ENCODE measurements at regions not wholly inside any gene's neighbourhood (a gene's known extent, or its start where the extent isn't known, plus 50 kb on each side); places are given as distances from the start of the nearest gene placed in this dataset.
"Not testable (repeated sequence)": the region's sequence is repeated elsewhere in the genome, so short reads cannot be mapped to it uniquely, and the experiment has no call there.

DNA sequence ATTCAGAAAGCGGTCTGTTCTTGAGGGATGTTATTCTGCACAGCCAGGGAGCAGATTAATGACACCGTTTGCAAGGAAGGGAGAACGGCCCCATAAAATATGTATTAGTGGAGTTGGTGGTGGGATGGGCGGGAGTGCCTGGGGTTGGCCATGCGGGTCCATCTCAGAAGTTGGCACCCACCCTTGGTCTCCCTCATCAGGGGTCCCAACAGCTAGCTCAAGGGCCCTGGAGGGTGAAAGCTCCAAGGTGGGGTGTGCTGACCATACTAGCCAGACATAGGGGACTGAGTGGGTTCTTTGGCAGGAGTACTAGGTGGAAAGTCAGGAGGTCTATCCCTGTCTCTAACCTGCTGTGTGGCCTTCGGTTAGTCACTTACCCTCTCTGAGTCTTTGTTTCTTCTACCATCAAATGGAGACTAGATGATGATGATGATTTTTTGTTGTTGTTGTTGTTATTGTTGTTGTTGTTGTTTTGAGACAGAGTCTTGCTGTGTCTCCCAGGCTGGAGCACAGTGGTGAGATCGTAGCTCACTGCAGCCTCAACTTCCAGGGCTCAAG, 83.2 kb upstream of the BRD7 start:
- no peak for FAIRE-seq
- DNase-seq (ENCODE audit: low spot score), result no peak

- DNase-seq (ENCODE audit: low spot score), result no peak
- FAIRE-seq, result no peak
Observed at GRCh38 chr16:50450957-50451356, 82.2 kb upstream of the BRD7 start.

DNA sequence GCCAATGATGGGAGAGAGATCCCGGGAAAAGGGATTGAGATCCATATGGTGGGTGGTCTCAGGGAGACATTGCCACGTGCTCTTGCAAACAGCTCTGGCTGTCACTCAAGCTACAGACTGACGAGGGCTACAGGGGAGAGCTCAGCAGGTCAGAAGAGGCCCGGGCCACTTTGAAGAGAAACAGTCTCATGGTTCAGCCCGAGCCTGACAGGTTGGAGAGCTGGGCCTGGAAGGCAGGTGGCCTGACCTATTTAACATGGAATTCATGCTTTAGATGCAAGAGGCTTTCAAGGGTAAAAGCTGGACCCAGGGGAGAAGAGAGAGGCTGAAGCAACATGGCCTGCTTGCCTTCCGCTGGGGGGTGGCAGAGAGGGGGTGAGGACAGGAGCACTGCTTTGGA, 81.0 kb upstream of the BRD7 start:
- FAIRE-seq, result no peak
- no peak for DNase-seq (ENCODE audit: low spot score)

- FAIRE-seq, result no peak
- no peak for DNase-seq (ENCODE audit: low spot score)
Observed at GRCh38 chr16:50448981-50449380, 80.2 kb upstream of the BRD7 start.

DNA sequence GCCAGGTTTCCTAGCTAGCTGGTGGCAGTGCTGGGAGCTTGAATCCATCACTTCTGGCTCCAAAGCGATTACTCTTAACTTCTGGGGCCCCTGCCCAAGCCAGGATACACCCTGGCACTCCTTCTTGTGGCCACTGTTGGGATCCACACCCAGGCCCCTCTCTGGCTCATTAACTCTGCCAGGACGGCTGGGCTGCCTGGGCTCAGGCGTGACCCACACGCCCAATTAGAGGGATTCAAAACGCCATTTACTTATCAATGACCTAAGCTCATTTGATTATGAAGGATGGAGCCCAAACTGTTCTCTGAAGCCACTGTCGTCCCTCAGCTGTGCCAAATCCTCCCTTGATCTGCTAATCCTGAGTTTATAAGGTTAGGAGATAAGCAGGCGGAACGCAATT, 79.7 kb upstream of the BRD7 start:
- FAIRE-seq, result no peak
- DNase-seq (ENCODE audit: low spot score), result no peak

DNA sequence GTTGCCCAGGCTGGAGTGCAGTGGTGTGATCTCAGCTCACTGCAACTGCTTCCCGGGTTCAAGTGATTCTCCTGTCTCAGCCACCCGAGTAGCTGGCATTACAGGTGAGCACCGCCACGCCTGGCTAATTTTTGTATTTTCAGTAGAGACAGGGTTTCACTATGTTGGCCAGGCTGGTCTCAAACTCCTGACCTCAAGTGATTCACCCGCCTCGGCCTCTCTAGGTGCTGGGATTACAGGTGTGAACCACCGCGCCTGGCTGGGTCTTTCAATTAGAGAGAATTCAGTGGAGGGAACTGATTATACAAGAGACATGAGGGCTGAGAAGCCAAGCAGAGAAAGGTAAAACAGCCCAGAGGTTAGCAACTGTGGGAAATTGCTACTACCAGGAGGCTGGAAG, 78.6 kb upstream of the BRD7 start:
- not testable (repeated sequence) for FAIRE-seq; DNase-seq (ENCODE audit: low spot score)

DNA sequence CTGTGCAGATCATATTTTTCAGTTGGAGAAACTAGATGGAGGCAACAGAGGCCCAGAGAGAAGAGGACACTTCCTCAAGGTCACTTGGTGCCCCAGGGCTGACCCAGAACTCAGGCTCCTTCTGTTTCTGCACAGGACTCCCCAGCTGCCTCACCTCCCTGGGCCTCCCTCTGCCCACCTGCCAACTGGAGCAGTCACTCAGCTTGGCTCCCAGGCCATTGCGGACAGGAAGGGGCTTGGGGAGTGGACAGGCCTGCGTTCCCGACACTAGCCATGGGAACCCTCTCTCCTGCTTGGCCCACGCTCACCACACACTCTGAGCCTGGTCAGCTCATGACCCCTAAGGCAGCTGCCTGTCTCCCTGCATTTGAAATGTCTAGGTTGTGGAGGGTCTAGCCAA, 78.1 kb upstream of the BRD7 start:
- DNase-seq (ENCODE audit: low spot score) (no peak), FAIRE-seq (no peak)

- FAIRE-seq (no peak), DNase-seq (ENCODE audit: low spot score) (no peak)
Observed at GRCh38 chr16:50445621-50446555, 77.1 kb upstream of the BRD7 start.

DNA sequence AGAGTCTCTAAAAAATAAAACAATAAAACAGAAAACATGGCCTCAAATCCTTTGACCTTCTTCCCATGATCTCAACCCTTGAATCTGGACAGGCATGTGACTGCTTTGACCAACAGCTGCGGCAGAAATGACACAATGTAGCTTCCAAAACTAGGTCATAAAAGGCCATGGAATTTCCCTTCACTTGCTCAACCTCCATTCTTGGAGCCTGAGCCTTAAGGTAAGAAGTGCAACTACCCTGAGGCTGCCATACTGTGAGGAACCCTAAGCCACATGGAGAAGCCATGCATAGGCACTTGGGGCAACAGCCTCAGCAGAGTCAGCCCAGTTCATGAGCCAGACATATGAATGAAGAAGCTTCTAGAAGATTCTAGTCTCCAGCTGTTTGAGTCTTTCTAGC, 75.7 kb upstream of the BRD7 start:
- FAIRE-seq, result no peak

DNA sequence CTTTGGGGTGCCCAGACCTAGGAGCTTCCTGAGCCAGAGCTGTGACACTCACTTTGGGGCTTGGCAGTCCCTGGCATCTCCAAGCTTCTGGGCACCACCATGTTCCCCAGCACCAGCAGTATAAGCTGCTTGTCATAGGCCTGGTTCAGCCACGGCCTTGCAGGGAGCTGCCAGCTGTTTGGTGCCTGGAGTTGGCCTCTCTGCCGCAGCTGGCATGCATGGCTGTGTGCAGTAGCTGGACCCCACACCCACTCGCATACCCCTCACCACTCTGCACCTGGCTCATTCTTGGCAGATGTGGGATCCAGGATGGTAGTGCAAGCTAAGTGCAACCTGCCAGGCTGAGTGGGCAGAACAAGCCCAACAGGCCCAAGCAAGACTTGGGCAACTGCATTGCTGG, 73.4 kb upstream of the BRD7 start:
- DNase-seq (ENCODE audit: low spot score) (no peak), FAIRE-seq (no peak)

More for the DNA sequence above, 75.7 kb upstream of the BRD7 start:
- DNase-seq (ENCODE audit: low spot score), result no peak

DNA sequence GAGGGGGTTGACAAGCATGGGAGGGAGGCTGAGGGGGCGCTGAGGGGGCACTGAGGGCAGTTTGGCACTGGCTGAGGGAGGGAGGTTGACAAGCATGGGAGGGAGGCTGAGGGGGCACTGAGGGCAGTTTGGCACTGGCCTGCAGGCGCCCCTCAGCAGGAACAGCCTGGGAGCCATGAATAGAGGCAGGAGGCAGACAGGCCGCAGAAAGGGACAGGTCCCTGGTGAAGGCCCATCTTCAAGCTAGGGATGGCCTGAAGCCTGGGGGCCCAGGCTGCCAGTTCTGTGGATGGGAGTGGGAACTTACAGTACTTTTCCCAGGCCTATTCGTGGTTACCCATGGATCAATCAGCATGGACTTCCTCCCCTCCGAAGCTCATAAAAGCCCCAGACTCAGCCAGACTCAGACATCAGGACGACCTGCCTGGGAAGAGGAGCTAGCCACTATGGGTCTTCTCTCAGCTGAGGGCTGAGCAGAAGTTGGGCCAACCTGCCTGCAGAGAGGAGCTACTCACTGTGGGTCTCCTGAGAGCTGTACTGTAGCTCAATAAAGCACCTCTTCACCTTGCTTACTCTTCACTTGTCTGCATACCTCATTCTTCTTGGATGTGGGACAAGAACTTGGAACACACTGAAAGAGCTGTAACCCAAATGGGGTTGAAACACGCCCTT, 72.8 kb upstream of the BRD7 start:
- FAIRE-seq, result no peak
- DNase-seq (ENCODE audit: low spot score), result no peak

DNA sequence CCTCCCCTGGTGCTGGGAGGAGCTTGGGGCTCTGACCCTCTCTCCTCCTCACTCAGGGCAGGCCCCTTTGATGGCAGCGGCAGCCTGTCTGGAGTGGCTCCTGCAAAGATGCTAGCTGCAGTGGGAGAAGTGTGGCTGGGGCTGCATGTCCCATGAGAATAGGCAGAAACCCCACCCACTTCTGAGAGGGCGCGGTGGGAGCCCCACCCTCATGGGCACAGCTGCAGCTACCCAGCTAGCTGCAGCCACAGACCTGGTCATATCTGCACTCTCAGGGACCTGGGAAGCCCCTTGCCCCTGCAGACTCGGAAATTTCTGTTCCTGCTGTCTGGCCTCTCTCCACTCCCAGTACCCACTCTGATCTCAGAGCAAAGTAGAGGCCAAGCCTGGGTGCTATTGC, 72.2 kb upstream of the BRD7 start:
- FAIRE-seq (no peak), DNase-seq (ENCODE audit: low spot score) (no peak)

DNA sequence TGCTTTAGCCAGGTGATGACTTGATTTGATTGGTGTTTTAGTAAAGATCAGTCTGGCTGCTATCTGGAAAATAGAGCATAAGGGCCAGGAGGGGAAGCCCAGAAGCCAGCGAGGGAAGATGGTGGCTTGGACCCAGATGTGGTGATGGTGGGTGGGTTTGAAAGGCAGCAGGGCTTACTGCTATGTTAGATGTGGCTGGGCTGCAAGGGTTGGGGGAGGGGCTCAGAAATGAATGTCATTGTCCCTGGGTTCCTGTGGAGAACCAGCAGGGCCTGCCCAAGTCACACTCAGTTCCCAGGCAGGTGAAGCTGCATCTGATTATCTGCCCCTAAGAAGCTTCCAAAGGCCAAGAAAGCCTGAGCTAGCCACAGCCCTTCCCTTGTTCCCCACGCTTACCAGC, 71.7 kb upstream of the BRD7 start:
- FAIRE-seq, result no peak
- no peak for DNase-seq (ENCODE audit: low spot score)

GRCh38 chr16:50437769-50438437, 69.1 kb upstream of the BRD7 start:
- no peak for DNase-seq (ENCODE audit: low spot score)
- FAIRE-seq, result no peak

- DNase-seq (ENCODE audit: low spot score) (no peak), FAIRE-seq (no peak)
Observed at GRCh38 chr16:50436271-50436670, 67.5 kb upstream of the BRD7 start.

GRCh38 chr16:50434872-50435478, 66.2 kb upstream of the BRD7 start:
- FAIRE-seq (no peak), DNase-seq (ENCODE audit: low spot score) (no peak)

- DNase-seq (ENCODE audit: low spot score), result no peak
- FAIRE-seq, result no peak
Observed at GRCh38 chr16:50430076-50430475, 61.3 kb upstream of the BRD7 start.

DNA sequence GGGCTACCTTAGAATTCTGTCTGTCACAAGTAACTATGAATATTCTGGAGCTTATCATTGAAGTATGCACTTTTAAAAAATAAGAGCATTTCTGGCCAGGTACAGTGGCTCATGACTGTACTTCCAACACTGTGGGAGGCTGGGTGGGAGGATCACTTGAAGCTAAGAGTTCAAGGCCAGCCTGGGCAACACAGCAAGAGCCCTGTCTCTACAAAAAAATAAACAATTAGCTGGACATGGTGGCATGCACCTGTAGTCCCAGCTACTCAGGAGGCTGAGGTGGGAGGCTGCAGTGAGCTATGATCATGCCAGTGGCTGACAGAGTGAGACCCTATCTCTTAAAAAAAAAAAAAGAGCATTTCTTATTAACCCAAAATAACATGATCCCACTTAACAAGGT, 60.0 kb upstream of the BRD7 start:
- no peak for DNase-seq (ENCODE audit: low spot score)
- FAIRE-seq, result no peak

DNA sequence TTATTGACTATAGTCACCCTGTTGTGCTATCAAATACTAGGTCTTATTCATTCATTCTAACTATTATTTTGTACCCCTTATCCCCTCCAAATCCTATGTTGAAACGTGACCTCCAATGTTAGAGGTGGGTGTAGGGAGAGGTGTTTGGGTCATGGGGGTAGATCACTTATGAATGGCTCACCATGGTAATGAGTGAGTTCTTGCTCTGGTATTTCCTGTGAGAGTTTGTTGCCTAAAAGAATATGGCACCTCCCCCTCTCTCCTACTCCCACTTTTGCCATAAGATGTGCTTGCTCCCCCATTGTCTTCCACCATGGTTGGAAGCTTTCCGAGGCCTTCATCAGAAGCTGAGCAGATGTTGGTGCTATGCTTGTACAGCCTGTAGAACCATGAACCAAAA, 59.3 kb upstream of the BRD7 start:
- DNase-seq (ENCODE audit: low spot score) (no peak), FAIRE-seq (no peak)

DNA sequence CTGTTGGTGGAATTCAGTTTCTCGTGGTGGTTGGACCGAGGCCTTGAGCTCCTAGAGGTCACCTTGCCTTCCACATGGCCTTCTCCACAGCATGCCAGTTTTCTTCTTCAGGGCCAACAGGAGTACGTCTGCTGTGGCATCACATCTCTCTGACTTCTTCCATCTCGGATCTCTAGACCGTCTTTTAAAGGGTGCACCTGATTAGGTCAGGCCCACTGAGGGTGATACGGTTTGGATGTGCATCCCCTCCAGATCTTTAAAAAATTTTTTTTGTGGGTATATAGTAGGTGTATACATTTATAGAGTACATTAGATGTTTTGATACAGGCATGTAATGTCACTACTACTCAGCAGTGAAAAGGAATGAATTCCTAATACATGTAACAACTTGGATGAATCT, 58.3 kb upstream of the BRD7 start:
- FAIRE-seq (no peak), DNase-seq (ENCODE audit: low spot score) (no peak)

DNA sequence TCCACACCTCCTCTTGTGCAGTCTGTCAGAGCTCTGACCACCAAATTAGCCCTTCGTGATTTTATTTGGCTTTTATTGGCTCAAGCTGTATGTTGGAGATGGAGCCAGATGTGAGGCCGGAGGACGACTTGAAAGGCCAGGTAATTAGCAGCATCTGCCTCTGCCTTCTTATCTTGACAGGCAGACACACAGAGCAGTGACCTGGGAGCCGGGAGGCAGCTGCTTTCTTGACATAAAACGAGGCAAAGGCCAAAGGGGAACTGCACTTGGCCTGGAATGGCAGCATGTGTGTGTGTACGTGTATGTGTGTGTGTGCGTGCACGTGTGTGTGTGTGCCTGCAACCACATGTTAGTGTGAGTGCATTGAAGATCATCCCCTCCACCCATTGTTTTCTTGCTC, 56.9 kb upstream of the BRD7 start:
- FAIRE-seq, result no peak
- no peak for DNase-seq (ENCODE audit: low spot score)

GRCh38 chr16:50425044-50425443, 56.3 kb upstream of the BRD7 start:
- DNase-seq (ENCODE audit: low spot score), result no peak
- FAIRE-seq, result no peak
